Skin epidermis (tissue), 12 donors: ENCODE measurements at regions not wholly inside any gene's neighbourhood (a gene's known extent, or its start where the extent isn't known, plus 50 kb on each side); places are given as distances from the start of the nearest gene placed in this dataset.

ENCODE experiments used
- H3K27ac ChIP-seq, 21 experiments: fragments of 200-600 bp; sonication (generic) in 11 of 21; one replicate each; pipeline ENCODE4 v1.5.0; 2020; ENCODE audit warnings: mild to moderate bottlenecking in 3 of 21, inconsistent platforms in 2 of 21, moderate library complexity in 2 of 21
- H3K4me3 ChIP-seq, 7 experiments: fragments of 200-600 bp; sonication (generic) in 2 of 7; one replicate each; pipeline ENCODE4 v1.5.0; 2020; ENCODE audit warnings: inconsistent platforms in 2 of 7, mild to moderate bottlenecking in 2 of 7, moderate library complexity in 1 of 7

DNA sequence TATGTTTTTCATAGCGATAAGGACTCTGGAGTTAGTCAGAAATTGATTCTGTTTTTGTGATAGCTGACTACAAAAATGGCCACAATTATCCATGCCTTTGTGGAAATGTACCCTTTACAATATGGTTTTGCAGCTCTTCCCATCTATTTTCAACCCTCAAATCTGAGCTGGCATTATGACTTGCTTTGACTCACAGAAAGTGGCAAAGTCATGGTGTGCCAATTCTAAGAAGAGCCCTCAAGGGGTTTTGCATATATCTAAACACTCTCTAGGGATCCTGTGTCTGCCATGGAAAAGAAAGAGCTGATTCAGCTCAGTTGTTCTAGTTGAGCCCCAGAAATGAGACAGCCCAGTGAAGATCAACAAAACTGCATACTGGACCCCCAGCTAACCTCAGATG, 390.5 kb upstream of the RAG2 start:
- Histone ChIP-seq H3K4me3 (no peak overlapping the region), H3K27ac (no peak overlapping the region)

DNA sequence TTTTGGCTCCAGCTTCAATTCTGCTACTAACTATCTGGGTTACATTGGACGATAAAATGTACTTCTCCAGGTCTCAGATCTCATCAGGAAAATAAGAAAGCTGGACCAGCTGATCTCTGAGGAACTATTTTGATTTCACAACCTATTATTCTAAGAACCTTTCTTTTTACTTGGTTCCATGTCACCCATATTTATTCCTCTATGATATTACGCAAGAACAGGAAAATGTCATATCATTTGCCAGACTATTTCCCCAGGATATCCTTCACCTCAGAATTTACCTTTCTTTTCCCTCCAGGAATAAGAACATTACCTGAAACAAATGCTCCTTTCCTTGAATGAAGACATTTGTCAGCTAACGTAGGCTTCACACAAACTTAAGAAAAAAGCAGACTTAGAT, 387.5 kb upstream of the RAG2 start:
- H3K4me3 ChIP-seq = no peak overlapping the region
- H3K27ac ChIP-seq = no peak overlapping the region

- Histone ChIP-seq H3K4me3 (no peak overlapping the region), H3K27ac (no peak overlapping the region)
Observed at GRCh38 chr11:36976741-36977140, 378.7 kb upstream of the RAG2 start.

DNA sequence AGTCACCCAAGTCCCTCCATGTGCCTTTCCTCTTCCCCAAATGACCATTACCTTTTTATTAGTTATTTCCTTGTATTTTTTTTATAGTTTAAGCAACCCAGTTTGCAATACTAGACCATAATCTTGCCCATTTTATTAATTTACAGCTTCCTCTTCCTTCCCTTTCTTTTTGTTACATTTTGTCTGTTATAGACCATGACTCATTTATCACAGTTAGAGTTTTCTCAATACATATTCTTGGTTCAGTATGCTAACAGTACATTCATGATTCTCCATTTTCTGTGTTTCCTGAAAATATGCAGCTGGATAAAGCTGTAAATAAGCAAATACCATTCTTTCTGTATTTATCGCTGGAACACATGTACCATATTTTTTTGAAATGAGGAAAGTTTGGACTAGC, 376.7 kb upstream of the RAG2 start:
- H3K27ac ChIP-seq = no peak overlapping the region
- no peak overlapping the region for H3K4me3 ChIP-seq

DNA sequence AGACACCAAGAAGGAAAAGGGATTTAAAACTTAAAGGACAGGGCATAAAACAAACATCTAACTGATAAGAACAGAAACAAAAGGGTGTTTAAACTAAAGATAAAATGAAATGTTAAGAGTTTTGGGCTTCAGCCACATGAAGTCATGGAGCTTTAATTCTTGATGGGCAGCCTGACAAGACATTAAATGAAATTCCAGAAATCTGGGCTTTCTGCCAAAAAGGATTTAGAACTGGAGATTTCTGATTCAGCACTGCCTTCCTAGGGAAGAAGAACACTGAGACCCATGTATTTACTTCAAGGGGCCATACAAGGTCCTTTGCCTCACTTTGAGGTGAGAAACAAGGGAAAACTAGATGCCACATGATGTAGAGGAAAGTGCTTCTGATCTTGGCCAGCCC, 355.9 kb upstream of the RAG2 start:
- no peak overlapping the region for H3K27ac ChIP-seq
- H3K4me3 ChIP-seq = no peak overlapping the region

- no peak overlapping the region for H3K4me3 ChIP-seq
Observed at GRCh38 chr11:36948460-36949127, 350.6 kb upstream of the RAG2 start.

DNA sequence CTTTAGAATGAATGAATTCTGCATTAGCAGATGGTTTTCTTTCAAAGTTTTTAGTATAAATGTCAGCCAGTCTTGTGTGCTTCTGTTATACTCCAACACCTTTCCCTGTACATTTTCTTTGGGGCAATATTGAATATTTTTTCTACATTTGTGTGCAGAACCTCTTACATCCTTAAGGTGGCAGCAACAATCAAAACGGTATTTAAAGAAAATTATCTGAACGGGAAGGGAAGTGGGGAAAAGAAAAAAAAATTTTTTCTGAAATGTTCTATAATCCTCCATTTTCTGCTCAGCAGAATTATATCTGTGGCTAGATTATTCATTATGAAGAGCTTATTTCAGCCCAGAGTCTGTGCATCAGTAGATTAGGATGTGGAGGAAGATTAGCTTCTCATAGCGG, 347.3 kb upstream of the RAG2 start:
- H3K27ac ChIP-seq = no peak overlapping the region
- H3K4me3 ChIP-seq = no peak overlapping the region

More at GRCh38 chr11:36948460-36949127, 350.6 kb upstream of the RAG2 start:
- no peak overlapping the region for H3K27ac ChIP-seq

DNA sequence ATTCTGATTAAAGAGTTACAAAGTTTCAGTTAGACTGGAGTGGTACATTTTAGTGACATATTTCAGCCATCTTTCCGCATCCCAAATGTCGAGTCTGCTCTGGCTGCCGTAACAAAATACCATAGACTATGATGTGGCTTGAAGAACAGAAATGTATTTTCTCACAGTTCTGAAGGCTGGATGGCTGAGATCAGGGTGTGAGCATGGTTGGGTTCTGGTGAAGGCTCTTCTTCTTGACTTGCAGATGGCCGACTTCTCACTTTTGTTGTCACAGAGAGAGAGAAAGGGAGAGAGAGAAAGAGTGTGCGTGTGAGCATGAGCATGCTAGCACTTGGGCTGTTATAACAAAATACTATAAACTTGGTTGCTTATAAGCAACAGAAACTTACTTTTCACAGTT, 335.4 kb upstream of the RAG2 start:
- Histone ChIP-seq H3K4me3 (no peak overlapping the region), H3K27ac (no peak overlapping the region)

DNA sequence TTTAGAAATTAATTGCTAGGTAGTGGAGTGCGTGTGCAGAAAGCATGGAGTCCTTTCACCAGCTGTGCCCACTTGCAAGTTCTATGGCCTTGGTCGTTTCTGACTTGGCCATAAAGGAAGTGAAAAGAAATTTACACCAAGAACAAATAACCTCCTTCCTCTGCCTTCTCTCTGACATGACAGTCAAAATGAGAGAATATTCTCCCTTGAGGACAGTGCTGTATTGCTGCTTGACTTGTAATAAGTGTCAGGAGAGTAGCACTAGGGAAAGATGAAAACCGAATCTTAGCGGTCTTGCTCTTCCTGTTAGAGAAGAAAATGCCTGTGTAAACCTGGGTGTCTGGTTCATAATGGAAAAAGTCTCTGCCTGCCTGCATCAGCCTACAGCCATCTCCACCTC, 333.1 kb upstream of the RAG2 start:
- Histone ChIP-seq H3K27ac (no peak overlapping the region), H3K4me3 (no peak overlapping the region)

- no peak overlapping the region for H3K4me3 ChIP-seq
Observed at GRCh38 chr11:36930256-36930655, 332.2 kb upstream of the RAG2 start.

DNA sequence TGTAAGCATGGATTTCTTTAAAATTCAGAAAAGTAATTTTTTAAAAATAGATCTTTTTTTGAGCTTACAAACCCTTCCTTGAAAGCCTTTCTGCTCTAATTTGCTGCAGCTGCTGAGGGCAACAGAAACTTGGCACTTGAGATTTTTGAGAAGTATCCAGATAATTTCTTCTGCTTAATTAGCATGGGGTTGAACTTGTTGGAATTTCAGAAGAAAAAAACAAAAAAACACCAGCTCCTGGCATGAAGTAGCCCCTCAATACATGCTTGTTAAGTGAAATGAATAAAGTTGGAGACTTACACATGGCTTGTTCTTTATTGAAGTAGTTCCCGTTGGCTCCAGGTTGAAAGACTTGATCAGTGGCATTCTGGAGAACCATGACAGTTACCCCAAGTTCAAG, 331.4 kb upstream of the RAG2 start:
- H3K4me3 ChIP-seq = no peak overlapping the region
- H3K27ac ChIP-seq = no peak overlapping the region

More at GRCh38 chr11:36930256-36930655, 332.2 kb upstream of the RAG2 start:
- H3K27ac ChIP-seq = no peak overlapping the region

DNA sequence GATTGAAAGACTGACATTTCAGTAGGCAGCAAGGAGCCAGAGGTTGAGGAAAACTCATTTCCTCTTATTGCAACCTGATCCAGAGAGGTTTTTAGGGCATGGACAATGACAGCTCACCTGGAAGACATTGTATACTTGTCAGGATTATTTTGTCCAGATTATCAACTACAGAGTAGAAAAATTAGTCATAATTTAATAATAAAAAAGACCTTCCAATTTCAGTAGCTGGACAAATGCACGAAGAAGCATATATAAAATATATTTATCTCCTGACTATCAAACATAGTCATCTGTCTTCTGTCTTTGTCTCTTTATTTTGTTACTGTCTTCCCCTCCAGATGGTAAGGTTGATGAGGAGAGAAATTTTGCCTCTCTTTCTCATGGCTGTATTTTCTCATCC, 330.6 kb upstream of the RAG2 start:
- H3K27ac ChIP-seq = no peak overlapping the region
- no peak overlapping the region for H3K4me3 ChIP-seq

DNA sequence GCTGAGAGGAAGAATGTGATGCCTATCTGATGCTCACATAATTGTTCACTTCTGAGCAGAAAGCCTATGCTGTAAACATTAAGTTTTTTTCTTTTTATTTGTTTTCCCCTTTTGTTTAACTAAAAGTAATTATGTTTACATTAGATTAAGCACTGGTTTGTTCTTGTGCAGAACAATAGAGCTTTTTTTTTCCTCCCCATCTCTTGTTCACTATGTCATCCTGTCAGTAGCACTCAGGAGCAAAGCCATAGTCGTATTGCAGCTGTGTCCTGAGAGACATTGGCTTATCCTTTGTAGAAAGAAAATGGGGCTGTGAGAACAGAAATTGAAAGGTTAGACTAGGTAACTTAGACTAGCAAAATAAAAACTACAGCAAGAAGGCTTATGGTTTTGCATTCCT, 301.8 kb upstream of the RAG2 start:
- H3K27ac ChIP-seq = no peak overlapping the region
- no peak overlapping the region for H3K4me3 ChIP-seq

- no peak overlapping the region for H3K4me3 ChIP-seq
- no peak overlapping the region for H3K27ac ChIP-seq
Observed at GRCh38 chr11:36890841-36891240, 292.8 kb upstream of the RAG2 start.

- no peak overlapping the region for H3K27ac ChIP-seq
- H3K4me3 ChIP-seq = no peak overlapping the region
Observed at GRCh38 chr11:36890121-36890679, 292.2 kb upstream of the RAG2 start.

DNA sequence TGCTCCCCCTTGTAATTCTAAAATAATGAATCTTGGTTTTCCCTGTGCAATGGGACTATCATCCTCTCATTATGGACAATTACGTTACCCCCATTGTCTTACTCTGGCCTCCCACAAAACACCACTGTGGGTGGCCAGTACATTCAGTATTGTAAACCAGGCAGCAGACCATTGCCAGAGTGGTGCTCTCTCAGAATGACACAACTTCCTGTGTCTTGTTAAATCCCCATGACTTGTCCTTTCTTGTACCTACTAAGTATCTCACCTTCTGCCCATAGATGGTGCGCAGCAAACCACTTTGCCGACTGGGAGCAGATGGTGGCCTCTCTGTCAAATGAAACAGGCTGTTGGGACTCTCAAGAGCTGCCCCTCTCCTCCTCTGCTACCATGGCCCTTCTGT, 287.1 kb upstream of the RAG2 start:
- no peak overlapping the region for H3K27ac ChIP-seq
- H3K4me3 ChIP-seq = no peak overlapping the region

- Histone ChIP-seq H3K27ac (no peak overlapping the region), H3K4me3 (no peak overlapping the region)
Observed at GRCh38 chr11:36878737-36879136, 280.7 kb upstream of the RAG2 start.

GRCh38 chr11:36877149-36877548, 279.1 kb upstream of the RAG2 start:
- Histone ChIP-seq H3K4me3 (no peak overlapping the region), H3K27ac (no peak overlapping the region)

- no peak overlapping the region for H3K4me3 ChIP-seq
Observed at GRCh38 chr11:36876266-36876665, 278.2 kb upstream of the RAG2 start.

GRCh38 chr11:36874291-36874690, 276.3 kb upstream of the RAG2 start:
- H3K27ac ChIP-seq = no peak overlapping the region
- H3K4me3 ChIP-seq = no peak overlapping the region

More at GRCh38 chr11:36876266-36876665, 278.2 kb upstream of the RAG2 start:
- no peak overlapping the region for H3K27ac ChIP-seq

GRCh38 chr11:36870361-36870760, 272.3 kb upstream of the RAG2 start:
- no peak overlapping the region for H3K27ac ChIP-seq
- H3K4me3 ChIP-seq = no peak overlapping the region

DNA sequence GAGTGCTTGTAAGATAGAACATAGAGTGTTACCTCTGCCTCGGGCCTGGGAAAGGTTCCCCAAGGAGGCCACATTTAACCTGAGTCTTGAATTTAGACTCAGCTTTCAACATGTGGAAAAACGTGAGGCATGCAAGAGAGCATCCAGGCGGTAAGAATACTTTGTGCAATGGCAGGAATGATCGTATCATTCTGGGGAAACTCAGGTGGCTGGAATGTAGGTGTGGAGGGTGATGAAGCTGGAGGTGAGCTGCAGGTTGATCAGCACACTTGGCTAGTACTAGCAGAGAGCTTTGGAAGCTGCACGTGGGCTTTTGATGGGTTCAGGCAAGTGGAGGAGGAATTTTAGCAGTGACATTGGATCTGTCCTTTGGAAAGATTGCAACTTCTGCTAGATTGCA, 270.3 kb upstream of the RAG2 start:
- Histone ChIP-seq H3K27ac (no peak overlapping the region), H3K4me3 (no peak overlapping the region)
